Esophagus muscularis mucosa (tissue), 4 donors: ENCODE measurements at regions not wholly inside any gene's neighbourhood (a gene's known extent, or its start where the extent isn't known, plus 50 kb on each side); places are given as distances from the start of the nearest gene placed in this dataset.

Source experiments
- DNase-seq: peaks from one replicate; pipeline ENCODE4 v3.0.0-alpha.2; 2017; ENCODE audit errors: extremely low spot score
- H3K27ac ChIP-seq, 4 donors: fragments of 200-600 bp; sonication (generic); replicated peaks in 1 of 4; 1 replicate in 3 of 4; 2 replicates in 1 of 4; pipeline ENCODE4 v1.5.1; 2016 to 2019; ENCODE audit warnings: mild to moderate bottlenecking in 1 of 4
- H3K27me3 ChIP-seq, 4 donors: fragments of 200-600 bp; sonication (generic); one replicate each; pipeline versions ENCODE4 v1.5.1 to v1.6.0; 2016 to 2019
- H3K36me3 ChIP-seq, 4 donors: fragments of 200-600 bp; sonication (generic); one replicate each; pipeline ENCODE4 v1.5.1; 2016 to 2019
- H3K4me1 ChIP-seq, 4 donors: fragments of 200-600 bp; sonication (generic); one replicate each; pipeline ENCODE4 v1.5.1; 2016 to 2019
- H3K4me3 ChIP-seq, 4 donors: fragments of 200-600 bp; sonication (generic); 1 replicate in 2 of 4; 2 replicates in 2 of 4; pipeline ENCODE4 v1.5.1; 2016 to 2019; ENCODE audit warnings: mild to moderate bottlenecking in 4 of 4, moderate library complexity in 1 of 4
- H3K9me3 ChIP-seq, 4 donors: fragments of 200-600 bp; sonication (generic); 1 replicate in 3 of 4; 2 replicates in 1 of 4; pipeline ENCODE4 v1.5.1; 2016 to 2019
- EP300 ChIP-seq: sonication (generic); formaldehyde crosslinking; IDR thresholded peaks from one replicate; pipeline ENCODE4 v1.6.1; 2017; ENCODE audit warnings: antibody characterized with exemption
- POLR2A ChIP-seq: fragments of 450-650 bp; IDR thresholded peaks from one replicate; pipeline ENCODE4 v1.6.1; 2017; ENCODE audit warnings: antibody characterized with exemption, moderate library complexity, mild to moderate bottlenecking, low read depth
- POLR2AphosphoS5 ChIP-seq, 2 donors: sonication (generic); formaldehyde crosslinking; IDR thresholded peaks; one replicate each; pipeline ENCODE4 v1.6.1; 2017; ENCODE audit warnings: antibody characterized with exemption in 2 of 2
- WGBS: methylation state at CpG from one replicate; pipeline ENCODE4 v1.1.5; 2018; 5-methylcytosine and 5-hydroxymethylcytosine counted together
- intact Hi-C: fragments of 100-400 bp; cut with DNase I; formaldehyde crosslinking; loops from one replicate; pipeline ENCODE4 v1.15.1; 2023
- TF ChIP-seq, protein P1 (sequence below), 3 experiments: fragments of 200-600 bp in 2 of 3; fragments of 450-650 bp in 1 of 3; sonication (generic) in 2 of 3; IDR thresholded peaks; one replicate each; pipeline ENCODE4 v1.5.1; 2017 to 2019; ENCODE audit warnings: antibody characterized with exemption in 3 of 3, mild to moderate bottlenecking in 2 of 3, moderate library complexity in 1 of 3

DNA sequence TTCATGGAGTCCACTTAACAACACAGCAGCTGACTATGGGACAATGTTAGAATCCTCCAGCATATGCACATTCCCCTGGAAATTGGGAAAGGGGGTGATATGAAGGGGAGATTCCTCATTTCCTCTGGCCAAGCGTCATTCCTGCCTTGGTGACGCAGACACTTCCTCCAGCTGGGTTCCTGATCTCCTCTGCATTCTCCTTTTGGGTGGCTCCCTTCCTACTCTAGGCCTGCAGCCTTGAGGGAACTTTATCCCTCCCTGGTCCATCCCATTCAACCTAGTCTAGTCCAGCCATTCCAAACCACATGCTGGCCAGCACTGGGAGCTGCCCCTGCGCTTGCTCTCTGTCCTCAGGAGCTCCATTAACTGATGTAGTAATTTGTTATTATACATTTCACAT lies 216.8 kb downstream of the VAPA start:
- TF ChIP-seq, protein P1, sequence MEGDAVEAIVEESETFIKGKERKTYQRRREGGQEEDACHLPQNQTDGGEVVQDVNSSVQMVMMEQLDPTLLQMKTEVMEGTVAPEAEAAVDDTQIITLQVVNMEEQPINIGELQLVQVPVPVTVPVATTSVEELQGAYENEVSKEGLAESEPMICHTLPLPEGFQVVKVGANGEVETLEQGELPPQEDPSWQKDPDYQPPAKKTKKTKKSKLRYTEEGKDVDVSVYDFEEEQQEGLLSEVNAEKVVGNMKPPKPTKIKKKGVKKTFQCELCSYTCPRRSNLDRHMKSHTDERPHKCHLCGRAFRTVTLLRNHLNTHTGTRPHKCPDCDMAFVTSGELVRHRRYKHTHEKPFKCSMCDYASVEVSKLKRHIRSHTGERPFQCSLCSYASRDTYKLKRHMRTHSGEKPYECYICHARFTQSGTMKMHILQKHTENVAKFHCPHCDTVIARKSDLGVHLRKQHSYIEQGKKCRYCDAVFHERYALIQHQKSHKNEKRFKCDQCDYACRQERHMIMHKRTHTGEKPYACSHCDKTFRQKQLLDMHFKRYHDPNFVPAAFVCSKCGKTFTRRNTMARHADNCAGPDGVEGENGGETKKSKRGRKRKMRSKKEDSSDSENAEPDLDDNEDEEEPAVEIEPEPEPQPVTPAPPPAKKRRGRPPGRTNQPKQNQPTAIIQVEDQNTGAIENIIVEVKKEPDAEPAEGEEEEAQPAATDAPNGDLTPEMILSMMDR (IDR thresholded peaks at IDR 0.05), result no peak
- no peak for TF ChIP-seq POLR2AphosphoS5 (IDR thresholded peaks at IDR 0.05)
- TF ChIP-seq POLR2A, result no peak
- no peak for TF ChIP-seq EP300
- H3K4me3 ChIP-seq, result no peak overlapping the region
- 70% methylated on average over 3 of the region's 3 CpGs for WGBS
- peaks cover 10 to 15% (median 12%) of the 10 kb centered on the region in 4 donors for H3K4me1 ChIP-seq
- H3K36me3 ChIP-seq, result no peaks in the 10 kb centered on the region
- peaks cover 0 to 23% (median 0%) of the 10 kb centered on the region in 4 donors for H3K27me3 ChIP-seq
- intact Hi-C loops, result no loop called here
- H3K27ac ChIP-seq, result no peak overlapping the region
- no peak for DNase-seq
- H3K9me3 ChIP-seq, result no peaks in the 10 kb centered on the region

- no peak overlapping the region for H3K4me3 ChIP-seq
- no peak overlapping the region for H3K27ac ChIP-seq
- DNase-seq, result no peak
- intact Hi-C loops, result no loop called here
- H3K27me3 ChIP-seq, result peaks cover 0 to 23% (median 0%) of the 10 kb centered on the region in 4 donors
- 92% methylated on average over 4 of the region's 4 CpGs for WGBS
- H3K36me3 ChIP-seq, result no peaks in the 10 kb centered on the region
- H3K4me1 ChIP-seq, result peaks cover 10 to 15% (median 12%) of the 10 kb centered on the region in 4 donors
- TF ChIP-seq EP300 (no peak), POLR2A (no peak), POLR2AphosphoS5 (IDR thresholded peaks at IDR 0.05) (no peak)
- TF ChIP-seq, protein P1 (IDR thresholded peaks at IDR 0.05), result no peak
- no peaks in the 10 kb centered on the region for H3K9me3 ChIP-seq
Measured at GRCh38 chr18:10131081-10131459, 217.3 kb downstream of the VAPA start.

- H3K27me3 ChIP-seq, result peaks cover 0 to 23% (median 0%) of the 10 kb centered on the region in 4 donors
- no peak for DNase-seq
- H3K27ac ChIP-seq, result peak overlapping the region in 1 of 4 donors; percentile 37
- intact Hi-C loops, result no loop called here
- TF ChIP-seq EP300, result no peak
- no peak for TF ChIP-seq POLR2A
- TF ChIP-seq, protein P1 (IDR thresholded peaks at IDR 0.05), result no peak
- TF ChIP-seq POLR2AphosphoS5 (IDR thresholded peaks at IDR 0.05), result no peak
- peaks cover 10 to 15% (median 12%) of the 10 kb centered on the region in 4 donors for H3K4me1 ChIP-seq
- H3K36me3 ChIP-seq, result no peaks in the 10 kb centered on the region
- H3K4me3 ChIP-seq, result peak overlapping the region; percentile 39 to 56 (median 42)
- WGBS, result 13% methylated on average over 38 of the region's 48 CpGs
- H3K9me3 ChIP-seq, result no peaks in the 10 kb centered on the region
Measured at GRCh38 chr18:10131460-10132395, 217.9 kb downstream of the VAPA start.

DNA sequence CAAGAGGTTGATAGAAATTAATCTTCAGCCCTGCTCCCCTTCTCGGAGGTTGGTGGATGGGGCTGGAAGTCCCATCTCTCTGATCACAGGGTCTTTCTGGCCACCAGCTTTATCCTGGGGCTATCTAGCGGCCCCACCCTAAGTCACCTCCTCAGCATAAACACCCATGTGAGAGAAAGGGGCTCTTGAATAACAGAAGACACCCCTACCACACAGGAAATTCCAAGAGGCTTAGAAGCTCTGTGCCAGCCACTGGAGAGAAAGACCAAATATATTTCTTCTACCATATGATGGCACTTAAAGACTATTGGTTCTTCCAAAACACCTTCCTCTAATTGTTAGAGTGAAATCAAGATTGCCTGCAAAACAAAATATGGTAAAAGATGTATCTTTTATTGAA lies 219.7 kb downstream of the VAPA start:
- peaks cover 0 to 23% (median 0%) of the 10 kb centered on the region in 4 donors for H3K27me3 ChIP-seq
- H3K27ac ChIP-seq, result no peak overlapping the region
- peaks cover 10 to 15% (median 12%) of the 10 kb centered on the region in 4 donors for H3K4me1 ChIP-seq
- H3K4me3 ChIP-seq, result no peak overlapping the region
- H3K9me3 ChIP-seq, result no peaks in the 10 kb centered on the region
- 94% methylated on average over 2 of the region's 2 CpGs for WGBS
- intact Hi-C loops, result no loop called here
- no peak for DNase-seq
- TF ChIP-seq, protein P1 (IDR thresholded peaks at IDR 0.05), result no peak
- TF ChIP-seq POLR2A (no peak), POLR2AphosphoS5 (IDR thresholded peaks at IDR 0.05) (no peak), EP300 (no peak)
- no peaks in the 10 kb centered on the region for H3K36me3 ChIP-seq
